ENCODE measurements at regions not wholly inside any gene's neighbourhood (a gene's known extent, or its start where the extent isn't known, plus 50 kb on each side); places are given as distances from the start of the nearest gene placed in this dataset.

DNA sequence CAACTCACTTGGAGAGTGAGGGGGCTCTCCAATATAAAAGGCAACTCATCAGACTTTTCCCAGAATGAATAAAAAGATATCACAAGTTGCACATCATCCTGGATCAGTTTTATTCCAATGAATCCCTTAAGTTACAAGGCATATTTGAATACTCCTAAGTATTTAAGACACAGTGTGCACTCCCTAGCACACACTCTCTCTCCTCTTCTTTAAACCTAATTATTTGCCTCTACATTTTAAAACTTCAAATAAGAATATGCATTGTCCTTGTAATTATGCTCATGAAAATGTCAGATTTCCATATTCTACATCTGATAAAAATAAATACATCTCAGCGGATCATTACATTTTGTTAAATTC is 273.6 kb downstream of the ADGB start:
- intact Hi-C loops (cut with DNase I; ENCODE audit: low total_unique reads) = no loop called here
- DNase-seq (ENCODE audit: low spot score in 2 of 2) = no peak
- TF ChIP-seq POLR2A (IDR thresholded peaks at IDR 0.05) = no peak
- TF ChIP-seq, protein P1, sequence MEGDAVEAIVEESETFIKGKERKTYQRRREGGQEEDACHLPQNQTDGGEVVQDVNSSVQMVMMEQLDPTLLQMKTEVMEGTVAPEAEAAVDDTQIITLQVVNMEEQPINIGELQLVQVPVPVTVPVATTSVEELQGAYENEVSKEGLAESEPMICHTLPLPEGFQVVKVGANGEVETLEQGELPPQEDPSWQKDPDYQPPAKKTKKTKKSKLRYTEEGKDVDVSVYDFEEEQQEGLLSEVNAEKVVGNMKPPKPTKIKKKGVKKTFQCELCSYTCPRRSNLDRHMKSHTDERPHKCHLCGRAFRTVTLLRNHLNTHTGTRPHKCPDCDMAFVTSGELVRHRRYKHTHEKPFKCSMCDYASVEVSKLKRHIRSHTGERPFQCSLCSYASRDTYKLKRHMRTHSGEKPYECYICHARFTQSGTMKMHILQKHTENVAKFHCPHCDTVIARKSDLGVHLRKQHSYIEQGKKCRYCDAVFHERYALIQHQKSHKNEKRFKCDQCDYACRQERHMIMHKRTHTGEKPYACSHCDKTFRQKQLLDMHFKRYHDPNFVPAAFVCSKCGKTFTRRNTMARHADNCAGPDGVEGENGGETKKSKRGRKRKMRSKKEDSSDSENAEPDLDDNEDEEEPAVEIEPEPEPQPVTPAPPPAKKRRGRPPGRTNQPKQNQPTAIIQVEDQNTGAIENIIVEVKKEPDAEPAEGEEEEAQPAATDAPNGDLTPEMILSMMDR (IDR thresholded peaks at IDR 0.05) = no peak
- WGBS, 2 donors = 95 to 97% methylated on average over 1 of the region's 1 CpG
- H3K4me3 ChIP-seq (ENCODE audit: low read depth, poor library complexity, severe bottlenecking) = no peak overlapping the region

DNA sequence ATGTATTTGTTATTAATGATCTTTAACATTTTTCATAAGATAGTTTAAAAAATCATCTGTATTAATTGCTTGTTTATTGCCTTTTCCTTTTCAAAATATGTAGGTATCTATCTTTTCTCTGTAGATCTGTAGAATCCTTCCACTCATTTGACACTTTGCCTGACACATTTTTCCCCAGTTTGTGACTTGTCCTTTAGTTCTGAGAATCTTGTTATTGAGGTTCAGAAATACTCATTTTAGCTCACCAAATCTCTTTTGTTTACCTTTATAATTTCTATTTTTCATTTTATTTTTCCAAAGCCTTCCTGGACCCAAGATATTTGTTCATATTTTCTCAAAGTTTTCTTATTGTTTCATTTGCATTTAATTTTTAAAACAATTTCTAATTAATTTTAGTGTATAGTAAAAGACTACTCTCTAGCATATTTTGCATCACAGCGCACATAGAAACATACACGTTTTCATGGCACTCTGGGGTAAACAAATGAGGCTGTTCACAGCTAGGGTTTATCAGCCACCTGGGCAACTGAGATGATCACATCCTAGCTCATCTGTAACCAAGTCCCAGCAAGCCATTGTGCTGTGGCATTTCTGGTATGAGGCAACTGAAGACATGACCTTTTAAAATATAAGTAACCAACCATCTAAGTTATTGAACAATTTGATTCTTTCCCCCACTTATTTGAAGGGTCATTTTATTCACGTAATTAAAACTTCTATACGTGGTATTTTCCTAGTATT is 275.7 kb downstream of the ADGB start:
- TF ChIP-seq, protein P1 (IDR thresholded peaks at IDR 0.05) = no peak
- no peak for TF ChIP-seq POLR2A (IDR thresholded peaks at IDR 0.05)
- no peak for DNase-seq (ENCODE audit: low spot score in 2 of 2)
- H3K4me3 ChIP-seq (ENCODE audit: low read depth, poor library complexity, severe bottlenecking) = no peak overlapping the region
- intact Hi-C loops (cut with DNase I; ENCODE audit: low total_unique reads) = no loop called here
- 94 to 97% methylated on average over 4 of the region's 4 CpGs for WGBS, 2 donors

DNA sequence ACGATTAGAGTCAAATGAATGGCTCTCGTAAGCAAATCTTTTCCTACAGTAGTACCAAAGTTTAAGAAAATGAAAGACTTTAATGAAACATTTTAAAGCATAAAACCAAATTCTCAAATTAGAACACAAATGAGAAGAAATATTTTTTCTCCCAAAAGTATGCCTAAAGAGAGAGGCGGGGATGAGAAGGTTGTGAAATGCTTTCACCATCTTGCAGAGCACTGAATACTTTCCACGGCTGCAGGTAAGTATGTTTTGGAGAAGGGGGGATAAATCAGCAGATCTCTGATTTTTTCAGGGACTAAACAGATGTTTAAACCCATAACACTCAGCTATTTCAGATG is 277.1 kb downstream of the ADGB start:
- DNase-seq (ENCODE audit: low spot score in 2 of 2) = no peak
- H3K4me3 ChIP-seq (ENCODE audit: low read depth, poor library complexity, severe bottlenecking) = no peak overlapping the region
- WGBS, 2 donors = 90 to 96% methylated on average over 4 of the region's 4 CpGs
- TF ChIP-seq, protein P1 (IDR thresholded peaks at IDR 0.05) = no peak
- TF ChIP-seq POLR2A (IDR thresholded peaks at IDR 0.05) = no peak
- intact Hi-C loops (cut with DNase I; ENCODE audit: low total_unique reads) = no loop called here

DNA sequence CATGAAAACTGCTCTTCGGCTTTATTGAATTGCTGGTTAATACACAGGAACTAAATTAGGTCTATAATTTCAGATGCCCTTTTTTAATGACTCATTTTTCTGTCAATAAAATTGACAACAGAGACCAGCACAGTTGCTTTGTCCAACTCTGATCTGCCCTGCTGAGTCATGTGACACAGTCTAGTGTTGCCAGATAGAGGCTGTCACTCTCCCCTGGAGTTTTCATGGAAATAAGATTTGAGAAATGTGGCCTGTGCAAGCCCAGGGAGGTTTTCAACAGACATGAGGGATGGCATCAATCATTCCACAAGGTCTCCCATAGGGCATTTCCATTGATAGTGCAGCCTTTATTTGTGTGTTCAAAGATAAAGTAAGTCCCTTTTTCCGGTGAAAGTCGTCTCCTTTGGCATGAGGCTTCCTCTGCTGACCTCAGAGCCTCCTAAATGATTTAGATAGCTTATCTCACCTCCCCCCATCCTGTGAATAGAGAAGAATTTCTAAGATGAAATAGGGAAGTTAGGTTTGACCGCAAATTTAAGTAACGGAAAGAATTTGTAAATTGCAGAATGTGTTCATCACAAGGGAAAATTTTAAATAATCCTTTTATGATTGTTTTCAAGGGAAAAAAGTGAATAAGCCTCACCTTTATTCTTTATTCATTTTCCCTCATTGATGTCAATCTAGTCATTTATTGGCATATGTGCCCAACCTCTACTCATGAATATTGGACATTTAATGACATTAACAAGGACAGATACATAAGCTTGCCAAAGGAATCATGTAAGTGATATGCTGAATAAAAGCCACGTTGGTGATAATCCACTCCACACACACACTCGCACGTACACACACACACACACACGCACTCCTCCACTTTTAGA is 277.7 kb downstream of the ADGB start:
- no peak for TF ChIP-seq POLR2A (IDR thresholded peaks at IDR 0.05)
- TF ChIP-seq, protein P1 (IDR thresholded peaks at IDR 0.05) = no peak
- H3K4me3 ChIP-seq (ENCODE audit: low read depth, poor library complexity, severe bottlenecking) = no peak overlapping the region
- intact Hi-C loops (cut with DNase I; ENCODE audit: low total_unique reads) = no loop called here
- 77 to 79% methylated on average over 9 of the region's 9 CpGs for WGBS, 2 donors
- no peak for DNase-seq (ENCODE audit: low spot score in 2 of 2)

DNA sequence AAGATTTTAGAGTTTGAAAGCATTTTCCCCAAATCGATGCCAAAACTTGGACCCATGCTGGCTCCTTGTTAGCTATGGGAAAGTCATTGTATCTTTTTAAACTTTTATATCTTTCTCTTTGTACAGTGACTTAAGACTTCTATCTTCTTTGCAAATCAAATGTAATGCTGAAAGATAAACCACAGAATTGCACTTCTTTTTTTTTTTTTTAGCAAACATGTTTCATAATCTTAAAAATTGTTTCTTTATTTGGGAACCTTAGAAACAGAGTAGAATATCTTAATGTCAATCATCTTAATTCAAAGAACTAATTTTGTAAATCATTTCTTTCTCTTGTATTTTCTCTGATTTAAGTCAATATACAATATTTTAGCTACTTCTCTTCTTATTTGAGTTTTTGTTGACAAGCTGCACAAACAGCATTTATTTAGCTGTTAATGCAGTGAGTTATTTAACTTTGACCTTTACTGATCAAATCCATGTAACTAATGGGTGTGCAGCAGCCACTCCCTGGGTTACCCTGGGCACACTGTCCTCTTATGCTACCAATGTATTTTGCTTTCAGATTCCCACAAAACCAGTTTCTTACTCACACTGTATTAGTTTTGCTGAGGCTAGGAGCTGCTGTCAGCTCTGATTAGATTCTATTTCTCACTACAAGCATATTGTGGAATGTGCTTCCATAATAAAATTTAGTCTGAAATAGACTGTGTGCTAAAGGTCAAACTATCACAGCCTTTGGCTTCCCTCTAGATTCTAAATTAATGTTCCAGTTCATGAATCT is 279.6 kb downstream of the ADGB start:
- TF ChIP-seq, protein P1 (IDR thresholded peaks at IDR 0.05) = no peak
- TF ChIP-seq POLR2A (IDR thresholded peaks at IDR 0.05) = no peak
- no peak for DNase-seq (ENCODE audit: low spot score in 2 of 2)
- WGBS, 2 donors = 80 to 88% methylated on average over 1 of the region's 1 CpG

More for the DNA sequence above, 279.6 kb downstream of the ADGB start:
- H3K4me3 ChIP-seq (ENCODE audit: low read depth, poor library complexity, severe bottlenecking) = no peak overlapping the region
- intact Hi-C loops (cut with DNase I; ENCODE audit: low total_unique reads) = no loop called here
